Gastroesophageal sphincter (tissue), 3 donors: ENCODE measurements at regions not wholly inside any gene's neighbourhood (a gene's known extent, or its start where the extent isn't known, plus 50 kb on each side); places are given as distances from the start of the nearest gene placed in this dataset.

Experiments used
- CTCF ChIP-seq, 4 experiments: fragments of 200-600 bp in 2 of 4; fragments of 450-650 bp in 2 of 4; sonication (generic) in 1 of 4; IDR thresholded peaks; one replicate each; pipeline ENCODE4 v1.5.1; 2017 to 2019; ENCODE audit warnings: antibody characterized with exemption in 4 of 4, mild to moderate bottlenecking in 2 of 4, moderate library complexity in 2 of 4
- EP300 ChIP-seq: sonication (generic); formaldehyde crosslinking; IDR thresholded peaks from one replicate; pipeline ENCODE4 v1.6.1; 2017; ENCODE audit warnings: antibody characterized with exemption, mild to moderate bottlenecking
- POLR2A ChIP-seq, 2 donors: fragments of 450-650 bp; IDR thresholded peaks; one replicate each; pipeline ENCODE4 v1.6.1; 2017; ENCODE audit warnings: antibody characterized with exemption in 2 of 2, mild to moderate bottlenecking in 2 of 2, moderate library complexity in 1 of 2
- POLR2AphosphoS5 ChIP-seq: sonication (generic); formaldehyde crosslinking; IDR thresholded peaks from one replicate; pipeline ENCODE4 v1.6.1; 2017; ENCODE audit warnings: antibody characterized with exemption

DNA sequence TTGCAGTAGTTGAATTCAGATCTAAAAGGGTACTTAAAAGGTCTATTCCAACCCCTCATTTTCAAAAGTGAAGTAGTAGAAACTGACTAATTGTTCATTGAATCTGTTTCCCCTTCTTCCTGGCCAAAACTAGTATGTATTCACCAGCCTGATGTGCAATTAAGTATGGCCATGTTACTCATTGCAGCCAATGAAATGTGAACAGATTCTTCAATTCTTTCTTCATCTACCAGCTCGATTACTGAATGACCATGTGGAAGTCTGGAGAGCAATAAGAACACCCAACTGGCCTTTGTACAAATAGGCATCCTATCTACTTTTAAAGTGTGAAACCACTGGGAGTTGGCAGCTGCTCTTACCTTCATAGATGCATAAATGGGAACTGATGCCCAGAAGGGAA, 449.0 kb upstream of the ID2 start:
- TF ChIP-seq POLR2A (IDR thresholded peaks at IDR 0.05) (no peak), CTCF (IDR thresholded peaks at IDR 0.05) (no peak), POLR2AphosphoS5 (no peak), EP300 (no peak)
